ENCODE measurements at regions not wholly inside any gene's neighbourhood (a gene's known extent, or its start where the extent isn't known, plus 50 kb on each side); places are given as distances from the start of the nearest gene placed in this dataset.
A peak's percentile ranks its signal among the peaks of the same experiment; 100 is the strongest.

DNA sequence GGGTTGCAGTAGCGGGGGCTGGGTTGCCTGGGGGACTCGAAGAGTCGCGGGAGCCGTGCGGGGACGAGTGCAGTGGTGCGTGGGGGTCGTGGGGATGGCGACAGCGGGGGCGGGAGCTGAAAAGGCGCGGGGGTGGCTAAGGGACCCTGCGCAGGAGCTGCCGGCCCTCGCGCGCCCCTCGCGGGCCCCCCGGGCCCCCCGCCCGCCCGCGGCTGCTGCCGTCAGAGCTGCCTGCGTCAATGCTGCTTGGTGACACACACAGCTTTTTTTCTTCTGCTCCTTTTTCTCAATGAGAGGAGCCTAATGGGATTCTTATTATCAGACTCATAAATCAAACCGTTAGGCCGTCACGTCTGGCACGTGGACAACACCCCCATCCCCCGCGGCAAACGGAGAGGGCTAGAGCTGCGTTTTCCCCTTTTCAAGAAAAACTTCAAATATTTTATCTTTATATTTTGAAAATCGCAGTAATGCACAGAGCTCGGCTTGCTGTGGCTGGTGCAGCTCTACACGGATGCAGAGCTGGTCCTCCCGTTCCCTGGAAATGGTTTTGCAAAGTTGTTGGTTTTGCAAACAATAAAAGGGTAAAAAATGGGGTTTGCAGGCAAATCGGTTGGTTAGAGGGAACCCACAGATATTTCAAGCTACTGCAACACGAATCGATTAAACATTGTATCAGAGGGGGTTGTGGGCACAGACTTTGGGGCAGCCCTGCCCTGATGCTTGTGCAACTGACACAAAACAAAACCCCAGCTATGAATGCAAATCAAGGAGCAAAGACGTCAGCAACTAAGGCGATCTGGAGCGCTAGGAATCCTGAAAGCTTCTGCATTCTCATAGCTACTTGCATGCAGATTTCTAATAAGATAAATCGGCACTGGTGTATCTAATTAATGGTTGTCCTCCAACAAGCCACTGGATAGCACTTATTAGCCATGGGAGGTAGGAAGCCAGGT lies 161.4 kb downstream of the TBXT start:
- TF ChIP-seq, protein P1, sequence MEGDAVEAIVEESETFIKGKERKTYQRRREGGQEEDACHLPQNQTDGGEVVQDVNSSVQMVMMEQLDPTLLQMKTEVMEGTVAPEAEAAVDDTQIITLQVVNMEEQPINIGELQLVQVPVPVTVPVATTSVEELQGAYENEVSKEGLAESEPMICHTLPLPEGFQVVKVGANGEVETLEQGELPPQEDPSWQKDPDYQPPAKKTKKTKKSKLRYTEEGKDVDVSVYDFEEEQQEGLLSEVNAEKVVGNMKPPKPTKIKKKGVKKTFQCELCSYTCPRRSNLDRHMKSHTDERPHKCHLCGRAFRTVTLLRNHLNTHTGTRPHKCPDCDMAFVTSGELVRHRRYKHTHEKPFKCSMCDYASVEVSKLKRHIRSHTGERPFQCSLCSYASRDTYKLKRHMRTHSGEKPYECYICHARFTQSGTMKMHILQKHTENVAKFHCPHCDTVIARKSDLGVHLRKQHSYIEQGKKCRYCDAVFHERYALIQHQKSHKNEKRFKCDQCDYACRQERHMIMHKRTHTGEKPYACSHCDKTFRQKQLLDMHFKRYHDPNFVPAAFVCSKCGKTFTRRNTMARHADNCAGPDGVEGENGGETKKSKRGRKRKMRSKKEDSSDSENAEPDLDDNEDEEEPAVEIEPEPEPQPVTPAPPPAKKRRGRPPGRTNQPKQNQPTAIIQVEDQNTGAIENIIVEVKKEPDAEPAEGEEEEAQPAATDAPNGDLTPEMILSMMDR (IDR thresholded peaks at IDR 0.05): no peak
- peak; percentile 28 for TF ChIP-seq EZH2phosphoT487 (IDR thresholded peaks at IDR 0.05)
